ENCODE measurements at regions not wholly inside any gene's neighbourhood (a gene's known extent, or its start where the extent isn't known, plus 50 kb on each side); places are given as distances from the start of the nearest gene placed in this dataset.

GRCh38 chr4:144461906-144462305, 184.1 kb upstream of the HHIP start:
- TF ChIP-seq POLR2A (IDR thresholded peaks at IDR 0.05; ENCODE audit: low read depth, low read length) = no peak
- TF ChIP-seq POLR2AphosphoS5 (IDR thresholded peaks at IDR 0.05; ENCODE audit: low read depth, low read length) = no peak
- TF ChIP-seq TAF1 (IDR thresholded peaks at IDR 0.05; ENCODE audit: low read depth, low read length) = no peak
